ENCODE measurements at regions not wholly inside any gene's neighbourhood (a gene's known extent, or its start where the extent isn't known, plus 50 kb on each side); places are given as distances from the start of the nearest gene placed in this dataset.

DNA sequence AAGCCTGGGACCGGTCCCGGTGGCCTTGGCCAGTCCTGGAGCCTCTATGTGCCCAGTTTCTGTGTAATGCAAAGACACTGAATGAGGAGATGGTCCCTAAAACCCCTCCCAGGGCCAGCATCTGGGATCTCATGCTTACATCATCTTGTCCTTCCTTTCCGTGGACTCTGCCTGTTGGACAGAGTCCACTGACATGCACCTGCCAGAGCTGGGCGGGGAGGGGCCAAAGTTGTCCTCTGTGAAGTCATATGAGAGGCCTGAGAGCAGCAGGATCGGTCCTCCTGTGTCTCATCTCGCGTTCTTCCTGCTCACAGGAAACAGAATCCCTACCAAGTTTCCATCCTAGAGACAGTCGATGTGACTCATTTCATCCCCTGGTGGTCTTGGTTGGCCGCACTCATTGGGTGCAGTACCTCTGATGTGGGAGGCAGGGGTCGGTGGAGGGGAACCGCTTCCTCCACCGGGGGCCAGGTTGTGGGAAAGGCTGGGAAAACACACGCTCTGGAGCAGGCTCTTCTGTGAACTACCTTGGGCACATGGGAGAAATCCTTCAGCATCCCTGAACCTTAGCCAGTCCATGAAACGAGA is 389.6 kb upstream of the PODXL start:
- TF ChIP-seq, protein P1, sequence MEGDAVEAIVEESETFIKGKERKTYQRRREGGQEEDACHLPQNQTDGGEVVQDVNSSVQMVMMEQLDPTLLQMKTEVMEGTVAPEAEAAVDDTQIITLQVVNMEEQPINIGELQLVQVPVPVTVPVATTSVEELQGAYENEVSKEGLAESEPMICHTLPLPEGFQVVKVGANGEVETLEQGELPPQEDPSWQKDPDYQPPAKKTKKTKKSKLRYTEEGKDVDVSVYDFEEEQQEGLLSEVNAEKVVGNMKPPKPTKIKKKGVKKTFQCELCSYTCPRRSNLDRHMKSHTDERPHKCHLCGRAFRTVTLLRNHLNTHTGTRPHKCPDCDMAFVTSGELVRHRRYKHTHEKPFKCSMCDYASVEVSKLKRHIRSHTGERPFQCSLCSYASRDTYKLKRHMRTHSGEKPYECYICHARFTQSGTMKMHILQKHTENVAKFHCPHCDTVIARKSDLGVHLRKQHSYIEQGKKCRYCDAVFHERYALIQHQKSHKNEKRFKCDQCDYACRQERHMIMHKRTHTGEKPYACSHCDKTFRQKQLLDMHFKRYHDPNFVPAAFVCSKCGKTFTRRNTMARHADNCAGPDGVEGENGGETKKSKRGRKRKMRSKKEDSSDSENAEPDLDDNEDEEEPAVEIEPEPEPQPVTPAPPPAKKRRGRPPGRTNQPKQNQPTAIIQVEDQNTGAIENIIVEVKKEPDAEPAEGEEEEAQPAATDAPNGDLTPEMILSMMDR (conservative IDR thresholded peaks at IDR 0.05; ENCODE audit: low read depth, low read length): no peak
- TF ChIP-seq POLR2A (IDR thresholded peaks at IDR 0.05; ENCODE audit: low read depth, low read length) (no peak), MXI1 (IDR thresholded peaks at IDR 0.05; ENCODE audit: borderline replicate concordance, low read depth, low read length) (no peak)

All from IMR-90 (cell line).